ENCODE measurements at regions not wholly inside any gene's neighbourhood (a gene's known extent, or its start where the extent isn't known, plus 50 kb on each side); places are given as distances from the start of the nearest gene placed in this dataset.

DNA sequence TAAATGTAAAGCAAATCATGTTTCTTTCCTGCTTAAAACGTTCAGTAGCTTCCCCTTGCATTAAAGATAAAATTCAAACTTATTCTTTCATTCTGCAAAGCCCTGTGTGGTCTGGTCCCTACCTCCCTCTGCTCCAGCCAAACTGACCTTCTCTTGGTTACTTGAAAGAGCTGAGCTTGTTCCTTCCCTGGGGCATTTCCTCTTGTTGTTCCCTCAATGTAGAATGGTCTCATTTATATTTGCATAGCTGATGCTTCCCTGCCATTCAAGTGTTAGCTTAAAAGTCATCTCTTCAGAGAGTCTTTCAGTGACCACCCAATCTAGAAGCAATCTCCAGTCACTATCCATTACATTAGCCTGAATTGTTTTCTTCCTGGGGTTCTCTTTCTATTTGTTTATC, 1618.5 kb upstream of the TENM4 start (continued):
- TF ChIP-seq, protein P1, sequence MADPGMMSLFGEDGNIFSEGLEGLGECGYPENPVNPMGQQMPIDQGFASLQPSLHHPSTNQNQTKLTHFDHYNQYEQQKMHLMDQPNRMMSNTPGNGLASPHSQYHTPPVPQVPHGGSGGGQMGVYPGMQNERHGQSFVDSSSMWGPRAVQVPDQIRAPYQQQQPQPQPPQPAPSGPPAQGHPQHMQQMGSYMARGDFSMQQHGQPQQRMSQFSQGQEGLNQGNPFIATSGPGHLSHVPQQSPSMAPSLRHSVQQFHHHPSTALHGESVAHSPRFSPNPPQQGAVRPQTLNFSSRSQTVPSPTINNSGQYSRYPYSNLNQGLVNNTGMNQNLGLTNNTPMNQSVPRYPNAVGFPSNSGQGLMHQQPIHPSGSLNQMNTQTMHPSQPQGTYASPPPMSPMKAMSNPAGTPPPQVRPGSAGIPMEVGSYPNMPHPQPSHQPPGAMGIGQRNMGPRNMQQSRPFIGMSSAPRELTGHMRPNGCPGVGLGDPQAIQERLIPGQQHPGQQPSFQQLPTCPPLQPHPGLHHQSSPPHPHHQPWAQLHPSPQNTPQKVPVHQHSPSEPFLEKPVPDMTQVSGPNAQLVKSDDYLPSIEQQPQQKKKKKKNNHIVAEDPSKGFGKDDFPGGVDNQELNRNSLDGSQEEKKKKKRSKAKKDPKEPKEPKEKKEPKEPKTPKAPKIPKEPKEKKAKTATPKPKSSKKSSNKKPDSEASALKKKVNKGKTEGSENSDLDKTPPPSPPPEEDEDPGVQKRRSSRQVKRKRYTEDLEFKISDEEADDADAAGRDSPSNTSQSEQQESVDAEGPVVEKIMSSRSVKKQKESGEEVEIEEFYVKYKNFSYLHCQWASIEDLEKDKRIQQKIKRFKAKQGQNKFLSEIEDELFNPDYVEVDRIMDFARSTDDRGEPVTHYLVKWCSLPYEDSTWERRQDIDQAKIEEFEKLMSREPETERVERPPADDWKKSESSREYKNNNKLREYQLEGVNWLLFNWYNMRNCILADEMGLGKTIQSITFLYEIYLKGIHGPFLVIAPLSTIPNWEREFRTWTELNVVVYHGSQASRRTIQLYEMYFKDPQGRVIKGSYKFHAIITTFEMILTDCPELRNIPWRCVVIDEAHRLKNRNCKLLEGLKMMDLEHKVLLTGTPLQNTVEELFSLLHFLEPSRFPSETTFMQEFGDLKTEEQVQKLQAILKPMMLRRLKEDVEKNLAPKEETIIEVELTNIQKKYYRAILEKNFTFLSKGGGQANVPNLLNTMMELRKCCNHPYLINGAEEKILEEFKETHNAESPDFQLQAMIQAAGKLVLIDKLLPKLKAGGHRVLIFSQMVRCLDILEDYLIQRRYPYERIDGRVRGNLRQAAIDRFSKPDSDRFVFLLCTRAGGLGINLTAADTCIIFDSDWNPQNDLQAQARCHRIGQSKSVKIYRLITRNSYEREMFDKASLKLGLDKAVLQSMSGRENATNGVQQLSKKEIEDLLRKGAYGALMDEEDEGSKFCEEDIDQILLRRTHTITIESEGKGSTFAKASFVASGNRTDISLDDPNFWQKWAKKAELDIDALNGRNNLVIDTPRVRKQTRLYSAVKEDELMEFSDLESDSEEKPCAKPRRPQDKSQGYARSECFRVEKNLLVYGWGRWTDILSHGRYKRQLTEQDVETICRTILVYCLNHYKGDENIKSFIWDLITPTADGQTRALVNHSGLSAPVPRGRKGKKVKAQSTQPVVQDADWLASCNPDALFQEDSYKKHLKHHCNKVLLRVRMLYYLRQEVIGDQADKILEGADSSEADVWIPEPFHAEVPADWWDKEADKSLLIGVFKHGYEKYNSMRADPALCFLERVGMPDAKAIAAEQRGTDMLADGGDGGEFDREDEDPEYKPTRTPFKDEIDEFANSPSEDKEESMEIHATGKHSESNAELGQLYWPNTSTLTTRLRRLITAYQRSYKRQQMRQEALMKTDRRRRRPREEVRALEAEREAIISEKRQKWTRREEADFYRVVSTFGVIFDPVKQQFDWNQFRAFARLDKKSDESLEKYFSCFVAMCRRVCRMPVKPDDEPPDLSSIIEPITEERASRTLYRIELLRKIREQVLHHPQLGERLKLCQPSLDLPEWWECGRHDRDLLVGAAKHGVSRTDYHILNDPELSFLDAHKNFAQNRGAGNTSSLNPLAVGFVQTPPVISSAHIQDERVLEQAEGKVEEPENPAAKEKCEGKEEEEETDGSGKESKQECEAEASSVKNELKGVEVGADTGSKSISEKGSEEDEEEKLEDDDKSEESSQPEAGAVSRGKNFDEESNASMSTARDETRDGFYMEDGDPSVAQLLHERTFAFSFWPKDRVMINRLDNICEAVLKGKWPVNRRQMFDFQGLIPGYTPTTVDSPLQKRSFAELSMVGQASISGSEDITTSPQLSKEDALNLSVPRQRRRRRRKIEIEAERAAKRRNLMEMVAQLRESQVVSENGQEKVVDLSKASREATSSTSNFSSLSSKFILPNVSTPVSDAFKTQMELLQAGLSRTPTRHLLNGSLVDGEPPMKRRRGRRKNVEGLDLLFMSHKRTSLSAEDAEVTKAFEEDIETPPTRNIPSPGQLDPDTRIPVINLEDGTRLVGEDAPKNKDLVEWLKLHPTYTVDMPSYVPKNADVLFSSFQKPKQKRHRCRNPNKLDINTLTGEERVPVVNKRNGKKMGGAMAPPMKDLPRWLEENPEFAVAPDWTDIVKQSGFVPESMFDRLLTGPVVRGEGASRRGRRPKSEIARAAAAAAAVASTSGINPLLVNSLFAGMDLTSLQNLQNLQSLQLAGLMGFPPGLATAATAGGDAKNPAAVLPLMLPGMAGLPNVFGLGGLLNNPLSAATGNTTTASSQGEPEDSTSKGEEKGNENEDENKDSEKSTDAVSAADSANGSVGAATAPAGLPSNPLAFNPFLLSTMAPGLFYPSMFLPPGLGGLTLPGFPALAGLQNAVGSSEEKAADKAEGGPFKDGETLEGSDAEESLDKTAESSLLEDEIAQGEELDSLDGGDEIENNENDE (IDR thresholded peaks at IDR 0.05; ENCODE audit: insufficient replicate concordance, low read length), result no peak
- TF ChIP-seq BRCA1 (IDR thresholded peaks at IDR 0.05; ENCODE audit: low read depth, low read length) (no peak), BCL11A (IDR thresholded peaks at IDR 0.05; ENCODE audit: low read depth in 2 of 2, low read length in 2 of 2) (no peak), YY1 (IDR thresholded peaks at IDR 0.05; ENCODE audit: low read depth, low read length) (no peak)
- TF ChIP-seq, protein P2, sequence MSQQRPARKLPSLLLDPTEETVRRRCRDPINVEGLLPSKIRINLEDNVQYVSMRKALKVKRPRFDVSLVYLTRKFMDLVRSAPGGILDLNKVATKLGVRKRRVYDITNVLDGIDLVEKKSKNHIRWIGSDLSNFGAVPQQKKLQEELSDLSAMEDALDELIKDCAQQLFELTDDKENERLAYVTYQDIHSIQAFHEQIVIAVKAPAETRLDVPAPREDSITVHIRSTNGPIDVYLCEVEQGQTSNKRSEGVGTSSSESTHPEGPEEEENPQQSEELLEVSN (IDR thresholded peaks at IDR 0.05), result no peak
- TF ChIP-seq, protein P3, sequence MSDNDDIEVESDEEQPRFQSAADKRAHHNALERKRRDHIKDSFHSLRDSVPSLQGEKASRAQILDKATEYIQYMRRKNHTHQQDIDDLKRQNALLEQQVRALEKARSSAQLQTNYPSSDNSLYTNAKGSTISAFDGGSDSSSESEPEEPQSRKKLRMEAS (IDR thresholded peaks at IDR 0.05), result no peak

Measured in H1 (cell line).